ENCODE measurements at regions not wholly inside any gene's neighbourhood (a gene's known extent, or its start where the extent isn't known, plus 50 kb on each side); places are given as distances from the start of the nearest gene placed in this dataset.

DNA sequence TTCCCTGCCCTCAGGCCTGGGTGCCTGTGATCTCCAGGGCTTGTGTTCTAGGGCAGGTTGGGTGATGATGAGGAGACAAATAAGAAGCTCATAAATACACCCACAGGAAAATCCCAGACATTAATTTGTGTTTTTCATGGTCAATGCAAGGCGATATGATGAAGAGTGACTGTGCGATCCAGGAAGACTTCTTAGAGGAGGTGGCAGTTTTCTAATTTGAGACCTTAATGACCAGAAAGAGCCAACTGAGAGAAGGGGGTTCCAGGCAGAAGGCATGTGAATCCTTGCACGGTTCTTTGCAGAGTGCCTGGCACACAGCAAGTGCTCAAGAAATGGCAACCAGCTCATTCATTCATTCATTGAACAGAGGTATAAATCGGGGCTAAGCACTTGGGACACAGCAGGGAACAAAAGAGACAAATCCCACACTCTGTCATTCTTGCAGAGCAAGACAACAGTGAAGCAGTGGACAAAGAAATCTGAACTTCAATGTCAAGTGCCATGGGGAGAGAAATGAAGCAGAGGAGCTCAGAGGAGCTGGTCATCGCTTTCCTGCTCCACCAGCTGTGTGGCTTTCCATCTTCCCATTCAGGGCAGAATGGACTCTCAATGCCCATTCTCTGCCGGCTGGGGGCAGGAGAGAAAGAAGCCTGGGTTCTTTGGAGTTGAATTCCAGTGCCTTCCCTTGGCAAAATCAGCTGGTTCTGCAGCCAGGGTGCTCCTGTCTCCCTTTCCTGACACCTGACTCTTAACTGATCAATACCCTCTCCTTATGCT lies 128.3 kb downstream of the AACS start:
- no peak for DNase-seq (ENCODE audit: low spot score)
- Mint-ChIP-seq H3K36me3 (ENCODE audit: low read depth) (no peaks in the 10 kb centered on the region), H3K27ac (no peak overlapping the region), H3K4me3 (no peak overlapping the region), H3K27me3 (ENCODE audit: insufficient read depth) (peaks cover 47% of the 10 kb centered on the region), H3K4me1 (ENCODE audit: low read depth) (no peaks in the 10 kb centered on the region), H3K9me3 (no peaks in the 10 kb centered on the region)
- intact Hi-C loops (cut with micrococcal nuclease), result no loop called here

DNA sequence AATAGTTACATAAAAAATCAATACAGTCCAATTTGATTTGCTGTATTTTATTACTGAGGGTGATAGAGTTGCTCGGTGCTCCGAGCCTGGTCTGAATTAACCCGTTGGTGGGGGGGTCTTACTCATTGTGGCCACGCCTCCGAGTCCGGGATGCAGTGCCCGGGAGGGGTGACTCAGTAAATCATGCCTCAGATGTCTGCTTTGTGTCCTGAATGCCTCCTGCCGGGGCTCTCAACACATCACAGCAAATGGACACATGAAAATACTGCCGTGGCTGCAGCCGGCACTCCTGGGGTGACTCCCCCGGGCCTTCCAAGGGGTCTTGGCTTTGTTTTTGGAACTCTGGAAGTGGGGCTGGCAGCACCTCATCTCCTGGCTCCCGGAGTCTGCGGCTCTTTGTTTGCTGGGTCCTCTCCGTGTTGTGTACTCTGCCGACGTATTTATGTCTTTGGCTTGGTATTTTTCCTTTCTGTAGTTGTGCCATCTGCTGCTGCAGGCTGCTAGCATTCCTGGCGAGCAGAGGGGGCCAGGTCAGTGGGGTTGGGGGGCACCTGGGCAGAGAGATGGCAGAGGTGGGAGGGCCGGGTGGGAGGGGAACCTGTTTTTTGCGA lies 129.0 kb downstream of the AACS start:
- Mint-ChIP-seq H3K4me3 (no peak overlapping the region), H3K27me3 (ENCODE audit: insufficient read depth) (peaks cover 41% of the 10 kb centered on the region), H3K27ac (no peak overlapping the region), H3K4me1 (ENCODE audit: low read depth) (no peaks in the 10 kb centered on the region), H3K36me3 (ENCODE audit: low read depth) (no peaks in the 10 kb centered on the region), H3K9me3 (no peaks in the 10 kb centered on the region)
- no peak for DNase-seq (ENCODE audit: low spot score)
- intact Hi-C loops (cut with micrococcal nuclease), result no loop called here

DNA sequence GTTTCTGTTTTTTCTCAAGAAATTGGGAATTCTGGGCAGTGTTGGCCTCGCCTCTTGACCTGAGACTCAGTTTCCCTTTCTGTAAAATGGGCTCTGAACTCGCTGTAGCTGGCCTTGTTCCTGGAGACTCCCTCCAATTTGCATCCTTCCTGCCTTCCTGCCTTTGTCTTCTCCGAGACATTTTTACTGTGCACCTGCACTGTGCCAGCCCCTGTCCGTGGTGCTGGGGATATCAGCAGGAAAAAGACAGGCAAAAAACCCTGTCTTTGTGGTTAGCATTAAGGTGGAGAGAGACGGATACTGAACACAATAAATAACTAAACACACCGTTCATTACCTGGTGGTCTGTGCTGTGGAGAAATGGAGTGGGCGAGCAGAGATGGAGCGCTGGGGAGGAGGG lies 129.8 kb downstream of the AACS start:
- DNase-seq (ENCODE audit: low spot score), result no peak
- intact Hi-C loops (cut with micrococcal nuclease), result no loop called here
- Mint-ChIP-seq H3K27ac (no peak overlapping the region), H3K9me3 (no peaks in the 10 kb centered on the region), H3K4me3 (no peak overlapping the region), H3K36me3 (ENCODE audit: low read depth) (no peaks in the 10 kb centered on the region), H3K4me1 (ENCODE audit: low read depth) (no peaks in the 10 kb centered on the region), H3K27me3 (ENCODE audit: insufficient read depth) (peaks cover 37% of the 10 kb centered on the region)

DNA sequence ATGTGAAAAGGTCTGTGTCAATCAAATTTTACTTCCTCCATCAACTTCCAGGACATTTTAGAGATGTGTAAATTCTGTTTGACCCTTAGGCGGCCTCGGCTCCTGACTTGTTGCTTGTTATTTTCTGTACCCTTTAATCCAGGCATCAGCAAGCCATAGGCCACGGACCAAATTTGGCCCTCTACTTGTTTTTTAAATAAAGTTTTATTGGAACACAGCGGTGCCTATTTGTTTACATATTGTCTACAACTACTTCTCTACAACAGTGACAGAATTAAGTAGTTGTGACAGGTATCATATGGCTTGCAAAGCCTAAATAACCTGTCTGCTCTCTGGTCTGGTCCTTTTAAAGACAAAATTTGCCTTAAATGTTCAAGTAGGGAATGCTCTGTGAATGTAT lies 132.1 kb downstream of the AACS start:
- intact Hi-C loops (cut with micrococcal nuclease), result no loop called here
- Mint-ChIP-seq H3K4me3 (no peak overlapping the region), H3K27ac (no peak overlapping the region), H3K27me3 (ENCODE audit: insufficient read depth) (peaks cover 35% of the 10 kb centered on the region), H3K4me1 (ENCODE audit: low read depth) (no peaks in the 10 kb centered on the region), H3K9me3 (no peaks in the 10 kb centered on the region), H3K36me3 (ENCODE audit: low read depth) (no peaks in the 10 kb centered on the region)
- DNase-seq (ENCODE audit: low spot score), result no peak

DNA sequence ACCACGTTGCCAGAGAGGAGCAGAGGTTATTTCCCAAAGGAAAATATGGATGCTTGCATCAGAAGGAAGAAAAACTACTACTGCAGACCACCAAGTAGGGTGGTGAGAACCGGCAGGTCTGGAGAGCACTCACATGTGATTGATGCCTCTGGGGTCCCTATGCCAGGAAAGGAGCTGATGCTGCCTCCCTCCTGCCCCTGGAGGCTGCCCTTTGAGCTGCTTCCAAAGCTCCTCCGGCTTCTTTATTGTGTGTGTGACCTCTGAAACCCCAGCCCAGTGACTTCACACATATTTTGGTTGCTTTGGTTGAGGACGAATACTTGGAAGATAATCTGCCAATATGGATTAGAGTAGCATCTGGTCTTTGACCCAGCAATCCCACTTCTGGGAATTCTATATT lies 133.4 kb downstream of the AACS start:
- no peak overlapping the region for H3K4me3 Mint-ChIP-seq
- H3K27ac Mint-ChIP-seq, result no peak overlapping the region

DNA sequence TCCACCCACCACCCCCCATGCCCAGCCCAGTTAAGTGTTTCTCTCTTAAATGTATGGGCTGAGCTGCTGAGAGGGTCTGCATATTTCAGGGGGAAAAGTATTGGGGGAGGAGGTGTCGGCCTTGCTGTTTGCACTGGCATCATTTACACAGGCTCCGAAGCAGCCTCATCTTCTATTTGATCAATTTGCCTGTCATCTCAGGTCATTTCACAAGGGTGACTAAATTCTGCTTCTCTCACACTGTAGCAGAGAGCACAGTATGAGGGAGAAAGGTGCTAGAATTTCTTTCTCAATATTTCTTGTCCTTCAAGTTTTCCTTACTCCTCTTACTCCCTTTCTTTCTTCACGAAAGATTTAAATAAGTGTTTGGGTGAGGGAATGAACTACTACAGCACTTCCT lies 135.9 kb downstream of the AACS start:
- no peaks in the 10 kb centered on the region for H3K9me3 Mint-ChIP-seq
- H3K4me1 Mint-ChIP-seq (ENCODE audit: low read depth), result no peaks in the 10 kb centered on the region
- H3K4me3 Mint-ChIP-seq, result no peak overlapping the region
- intact Hi-C loops (cut with micrococcal nuclease), result no loop called here
- H3K27me3 Mint-ChIP-seq (ENCODE audit: insufficient read depth), result peaks cover 14% of the 10 kb centered on the region
- H3K27ac Mint-ChIP-seq, result no peak overlapping the region
- DNase-seq (ENCODE audit: low spot score), result no peak
- H3K36me3 Mint-ChIP-seq (ENCODE audit: low read depth), result no peaks in the 10 kb centered on the region

More for the DNA sequence above, 133.4 kb downstream of the AACS start:
- Mint-ChIP-seq H3K9me3 (no peaks in the 10 kb centered on the region), H3K27me3 (ENCODE audit: insufficient read depth) (peaks cover 25% of the 10 kb centered on the region), H3K36me3 (ENCODE audit: low read depth) (no peaks in the 10 kb centered on the region), H3K4me1 (ENCODE audit: low read depth) (no peaks in the 10 kb centered on the region)
- no peak for DNase-seq (ENCODE audit: low spot score)
- intact Hi-C loops (cut with micrococcal nuclease), result no loop called here

DNA sequence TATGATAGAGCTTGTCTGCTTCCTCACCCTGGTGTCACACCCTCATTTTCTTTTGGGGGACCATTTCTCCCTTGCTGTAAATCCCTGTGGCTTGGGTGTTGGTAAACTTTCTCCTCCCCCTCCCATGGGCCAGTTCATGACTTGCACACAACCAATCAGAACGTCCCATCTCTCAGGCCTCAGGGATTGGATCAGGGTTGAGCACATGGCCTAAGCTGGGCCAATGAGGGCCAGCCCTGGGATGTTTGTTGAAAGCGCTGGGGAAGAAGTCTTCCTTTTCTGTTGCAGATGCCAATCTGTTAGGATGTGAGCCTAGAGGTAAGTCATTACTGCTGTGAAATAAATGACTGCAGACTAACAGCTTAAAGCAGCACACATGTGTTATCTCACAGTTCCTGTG lies 136.7 kb downstream of the AACS start:
- intact Hi-C loops (cut with micrococcal nuclease), result no loop called here
- no peak overlapping the region for H3K4me3 Mint-ChIP-seq

DNA sequence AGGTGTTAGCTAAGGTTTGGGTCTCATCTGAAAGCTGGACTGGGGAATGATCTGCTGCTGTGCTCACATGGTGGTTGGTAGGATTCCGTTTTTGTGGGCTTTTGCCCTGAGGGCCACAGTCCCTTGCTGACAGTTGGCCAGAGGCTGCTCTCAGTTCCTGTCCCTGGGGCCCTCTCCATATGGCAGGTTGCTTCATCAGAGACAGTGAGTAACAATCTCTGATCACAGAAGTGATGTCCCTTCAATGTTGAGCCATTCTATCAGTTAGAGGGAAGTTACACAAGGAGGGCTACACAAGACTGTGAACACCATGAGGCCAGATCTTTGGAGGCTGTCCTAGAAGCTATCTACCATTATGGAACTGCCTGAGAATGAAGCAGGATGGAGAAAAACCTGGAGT lies 137.2 kb downstream of the AACS start:
- no peak overlapping the region for H3K4me3 Mint-ChIP-seq
- intact Hi-C loops (cut with micrococcal nuclease), result no loop called here

More for the DNA sequence above, 136.7 kb downstream of the AACS start:
- Mint-ChIP-seq H3K27ac (no peak overlapping the region), H3K4me1 (ENCODE audit: low read depth) (no peaks in the 10 kb centered on the region), H3K9me3 (no peaks in the 10 kb centered on the region), H3K27me3 (ENCODE audit: insufficient read depth) (peaks cover 14% of the 10 kb centered on the region), H3K36me3 (ENCODE audit: low read depth) (no peaks in the 10 kb centered on the region)
- DNase-seq (ENCODE audit: low spot score), result no peak

DNA sequence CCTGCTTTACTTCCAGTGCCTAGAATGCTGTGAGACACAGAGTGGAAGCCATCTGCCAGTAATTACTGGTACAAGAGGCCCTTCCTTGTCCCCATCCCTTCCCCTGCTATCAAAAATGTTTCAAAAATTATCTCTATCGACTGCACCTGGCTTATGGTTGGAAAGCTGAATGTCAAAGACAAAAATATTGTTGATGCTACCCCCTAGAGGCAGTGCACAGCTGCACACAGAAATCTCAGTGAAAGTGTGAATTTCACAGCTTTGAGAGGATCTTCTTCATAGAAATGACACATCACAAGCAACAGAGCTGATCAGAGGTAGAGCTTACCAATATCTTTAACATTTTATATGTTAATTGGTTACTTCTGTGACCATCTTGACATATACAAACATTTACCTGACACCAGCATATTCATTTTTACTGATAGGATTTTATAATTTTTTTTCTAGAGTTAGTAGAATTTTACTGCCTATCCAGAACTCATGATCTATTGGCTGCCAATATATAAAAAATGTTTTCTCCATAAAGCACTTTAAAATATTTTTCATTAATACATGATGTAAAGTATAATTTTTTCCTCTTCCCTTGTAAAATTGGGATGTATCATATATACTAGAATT lies 138.0 kb downstream of the AACS start:
- no peaks in the 10 kb centered on the region for H3K36me3 Mint-ChIP-seq (ENCODE audit: low read depth)
- no peak overlapping the region for H3K4me3 Mint-ChIP-seq
- peaks cover 9% of the 10 kb centered on the region for H3K27me3 Mint-ChIP-seq (ENCODE audit: insufficient read depth)
- no peaks in the 10 kb centered on the region for H3K9me3 Mint-ChIP-seq
- intact Hi-C loops (cut with micrococcal nuclease), result no loop called here
- no peak overlapping the region for H3K27ac Mint-ChIP-seq
- no peaks in the 10 kb centered on the region for H3K4me1 Mint-ChIP-seq (ENCODE audit: low read depth)
- DNase-seq (ENCODE audit: low spot score), result no peak

More for the DNA sequence above, 137.2 kb downstream of the AACS start:
- Mint-ChIP-seq H3K27ac (no peak overlapping the region), H3K27me3 (ENCODE audit: insufficient read depth) (peaks cover 11% of the 10 kb centered on the region), H3K4me1 (ENCODE audit: low read depth) (no peaks in the 10 kb centered on the region), H3K9me3 (no peaks in the 10 kb centered on the region), H3K36me3 (ENCODE audit: low read depth) (no peaks in the 10 kb centered on the region)
- no peak for DNase-seq (ENCODE audit: low spot score)

DNA sequence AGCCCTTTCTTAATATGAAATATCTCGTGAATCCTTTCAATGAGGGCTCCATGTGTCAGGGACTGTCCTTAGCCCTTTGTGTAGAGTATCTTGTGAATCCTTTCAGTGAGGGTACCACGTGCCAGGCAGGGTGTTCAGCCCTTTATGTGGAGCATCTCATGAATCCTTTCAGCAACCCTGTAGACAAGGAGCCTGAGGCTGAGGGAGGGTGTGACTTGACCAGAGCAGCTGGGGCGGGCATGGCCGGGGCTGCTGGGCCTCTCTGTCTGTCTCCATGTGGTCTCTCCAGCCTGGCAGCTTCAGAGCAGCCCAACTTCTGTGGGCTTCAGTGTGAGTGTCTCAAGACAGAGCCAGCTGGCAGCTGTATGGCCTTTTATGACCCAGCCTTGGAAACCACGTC lies 140.2 kb downstream of the AACS start:
- peaks cover 6% of the 10 kb centered on the region for H3K4me1 Mint-ChIP-seq (ENCODE audit: low read depth)
- intact Hi-C loops (cut with micrococcal nuclease), result no loop called here
- H3K27me3 Mint-ChIP-seq (ENCODE audit: insufficient read depth), result peaks cover 6% of the 10 kb centered on the region
- no peak overlapping the region for H3K27ac Mint-ChIP-seq
- H3K4me3 Mint-ChIP-seq, result no peak overlapping the region
- no peak for DNase-seq (ENCODE audit: low spot score)
- H3K9me3 Mint-ChIP-seq, result no peaks in the 10 kb centered on the region
- no peaks in the 10 kb centered on the region for H3K36me3 Mint-ChIP-seq (ENCODE audit: low read depth)

DNA sequence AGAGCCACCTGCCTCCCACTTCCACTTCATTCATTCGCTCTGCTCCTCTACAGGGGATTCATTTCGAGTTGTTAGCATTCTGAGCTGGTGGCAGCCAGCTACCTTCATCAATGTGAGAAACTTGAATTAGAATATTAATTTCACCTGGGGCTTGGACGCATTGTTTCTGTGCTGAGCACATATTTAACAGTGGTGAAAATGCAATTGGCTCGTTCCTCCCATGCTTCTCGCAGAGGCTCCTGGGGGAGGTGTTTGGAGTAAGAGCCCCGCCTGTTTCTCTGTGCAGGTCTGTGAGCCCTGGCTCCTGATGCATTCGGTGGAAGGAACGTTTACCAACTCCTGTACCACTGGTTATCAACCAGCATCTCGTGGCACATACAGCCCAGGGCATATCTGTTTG lies 141.5 kb downstream of the AACS start:
- no peak for DNase-seq (ENCODE audit: low spot score)
- intact Hi-C loops (cut with micrococcal nuclease), result no loop called here
- peaks cover 6% of the 10 kb centered on the region for H3K4me1 Mint-ChIP-seq (ENCODE audit: low read depth)
- no peaks in the 10 kb centered on the region for H3K36me3 Mint-ChIP-seq (ENCODE audit: low read depth)
- H3K4me3 Mint-ChIP-seq, result no peak overlapping the region
- no peaks in the 10 kb centered on the region for H3K9me3 Mint-ChIP-seq
- peaks cover 4% of the 10 kb centered on the region for H3K27me3 Mint-ChIP-seq (ENCODE audit: insufficient read depth)
- no peak overlapping the region for H3K27ac Mint-ChIP-seq

DNA sequence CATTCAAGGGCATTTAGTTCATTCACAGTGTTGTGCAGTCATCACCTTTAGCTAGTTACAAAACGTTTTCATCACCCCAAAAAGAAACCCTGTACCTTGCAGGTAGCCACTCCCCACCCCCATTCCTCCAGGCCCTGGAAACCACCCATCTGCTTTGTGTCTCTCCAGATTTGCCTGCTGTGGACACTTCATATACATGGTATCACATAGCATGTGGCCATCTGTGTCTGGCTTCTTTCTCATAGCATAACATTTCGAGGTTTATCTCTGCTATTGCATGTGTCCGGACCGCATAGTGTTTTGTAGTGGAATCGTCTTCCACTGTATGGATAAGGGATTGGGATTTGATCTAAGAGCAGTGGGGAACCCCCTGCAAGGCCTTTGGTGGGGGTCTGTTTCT lies 143.1 kb downstream of the AACS start:
- DNase-seq (ENCODE audit: low spot score), result no peak
- intact Hi-C loops (cut with micrococcal nuclease), result no loop called here
- H3K36me3 Mint-ChIP-seq (ENCODE audit: low read depth), result no peaks in the 10 kb centered on the region

DNA sequence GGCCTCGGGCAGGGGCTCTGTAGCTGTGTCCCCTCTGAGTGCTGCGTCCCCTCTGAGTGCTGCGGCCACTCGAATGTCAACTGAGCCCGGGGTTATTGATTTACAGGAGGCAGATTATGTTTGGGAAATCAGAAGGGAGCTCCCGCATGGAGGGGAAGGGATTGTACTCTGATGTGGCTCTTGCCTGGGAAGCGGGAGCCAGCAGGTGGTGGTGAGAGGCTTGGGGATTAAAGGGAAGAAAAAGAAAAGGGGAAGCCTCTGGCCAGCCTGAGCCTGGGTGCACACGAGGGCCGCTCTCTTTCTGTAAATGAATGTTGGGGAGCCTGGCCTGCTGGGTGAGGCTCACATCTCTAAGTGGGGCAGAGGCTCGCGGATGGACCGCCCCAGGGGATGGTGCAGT lies 143.7 kb downstream of the AACS start:
- intact Hi-C loops (cut with micrococcal nuclease), result no loop called here
- Mint-ChIP-seq H3K9me3 (no peaks in the 10 kb centered on the region), H3K27me3 (ENCODE audit: insufficient read depth) (peaks cover 2% of the 10 kb centered on the region), H3K4me3 (no peak overlapping the region), H3K27ac (no peak overlapping the region), H3K4me1 (ENCODE audit: low read depth) (peaks cover 6% of the 10 kb centered on the region), H3K36me3 (ENCODE audit: low read depth) (no peaks in the 10 kb centered on the region)
- no peak for DNase-seq (ENCODE audit: low spot score)

More for the DNA sequence above, 143.1 kb downstream of the AACS start:
- Mint-ChIP-seq H3K27ac (no peak overlapping the region), H3K9me3 (no peaks in the 10 kb centered on the region), H3K4me1 (ENCODE audit: low read depth) (peaks cover 6% of the 10 kb centered on the region), H3K4me3 (no peak overlapping the region), H3K27me3 (ENCODE audit: insufficient read depth) (peaks cover 2% of the 10 kb centered on the region)
